M059J (cell line): ENCODE measurements at regions not wholly inside any gene's neighbourhood (a gene's known extent, or its start where the extent isn't known, plus 50 kb on each side); places are given as distances from the start of the nearest gene placed in this dataset.

Experiments
- DNase-seq: peaks from one replicate; pipeline ENCODE4 v3.0.0-alpha.2; 2012; ENCODE audit warnings: low read depth

DNA sequence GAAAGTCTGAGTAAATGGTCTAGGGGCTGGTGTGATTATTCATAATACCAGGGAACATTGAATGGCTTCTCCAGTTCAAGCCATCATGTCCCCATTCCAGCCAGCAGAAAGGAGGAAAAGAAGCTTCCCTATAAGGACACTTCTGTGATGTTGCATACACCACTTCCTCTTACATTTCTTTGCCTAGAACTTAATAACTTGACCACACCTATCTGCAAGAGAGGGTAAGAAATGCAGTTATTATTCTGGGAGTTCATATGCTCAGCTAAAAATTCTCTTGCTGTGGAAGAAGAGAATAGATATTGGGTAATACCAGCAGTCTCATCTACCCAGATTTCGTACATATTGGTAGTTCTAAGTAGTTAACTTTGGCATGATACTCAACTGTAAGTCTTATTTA, 166.1 kb downstream of the SLC28A3 start:
- no peak for DNase-seq

GRCh38 chr9:84177407-84177806, 163.2 kb downstream of the SLC28A3 start:
- no peak for DNase-seq

DNA sequence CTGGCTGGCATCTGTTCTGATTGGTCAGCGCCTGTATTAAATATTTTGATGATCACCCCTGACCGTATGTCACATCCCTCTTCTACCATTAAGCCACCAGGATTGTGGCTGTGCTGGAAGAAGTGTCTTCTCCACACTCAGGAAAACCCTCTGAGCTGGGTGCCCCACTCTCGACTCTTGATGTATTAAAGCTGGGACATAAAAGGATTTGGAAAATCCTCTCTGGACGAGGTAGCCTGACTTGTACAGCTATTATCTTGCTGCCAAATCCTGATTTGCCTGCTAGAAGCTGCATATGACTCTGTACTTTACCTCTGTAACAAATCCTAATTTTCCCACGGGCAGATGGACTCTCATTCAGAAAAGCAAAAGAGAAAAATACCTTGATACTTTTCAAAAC, 161.0 kb downstream of the SLC28A3 start:
- DNase-seq = no peak

DNA sequence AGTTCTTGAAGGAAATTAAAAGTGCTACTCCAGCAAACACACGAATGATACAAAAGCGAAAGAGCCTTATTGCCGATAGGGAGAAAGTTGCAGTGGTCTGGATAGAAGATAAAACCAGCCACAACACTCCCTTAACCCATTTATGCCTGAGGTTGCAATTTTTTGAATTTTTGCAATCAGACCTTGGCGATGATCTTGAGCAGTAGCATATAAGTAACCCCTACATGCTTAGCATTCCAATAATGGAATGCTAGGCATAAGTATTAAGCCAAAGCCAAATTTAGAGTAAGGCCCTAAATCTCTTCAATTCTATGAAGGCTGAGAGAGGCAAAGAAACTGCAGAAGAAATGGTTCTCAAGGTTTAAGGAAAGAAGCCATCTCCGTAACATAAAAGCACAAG, 153.5 kb downstream of the SLC28A3 start:
- DNase-seq = no peak

DNA sequence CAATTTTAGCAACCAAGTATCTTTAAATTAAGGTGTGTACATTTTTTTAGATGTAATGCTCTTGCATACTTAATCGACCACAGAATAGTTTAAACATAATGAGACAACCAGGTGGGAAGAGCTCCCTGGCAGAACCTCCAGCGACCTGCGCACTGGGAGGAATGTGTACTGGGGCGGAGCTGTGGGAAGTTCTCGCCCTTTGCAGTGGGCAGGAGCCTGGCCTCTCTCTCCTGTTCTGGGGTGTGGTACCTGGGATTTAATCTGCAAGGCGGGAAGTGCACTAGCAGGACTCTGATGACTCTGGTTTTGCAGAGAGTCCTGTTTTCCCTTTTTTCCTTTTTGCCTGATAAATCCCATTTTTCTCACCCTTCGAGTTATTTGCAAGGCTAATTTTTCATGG, 150.7 kb downstream of the SLC28A3 start:
- DNase-seq = no peak

- DNase-seq = no peak
Observed at GRCh38 chr9:84190411-84190810, 150.1 kb downstream of the SLC28A3 start.

DNA sequence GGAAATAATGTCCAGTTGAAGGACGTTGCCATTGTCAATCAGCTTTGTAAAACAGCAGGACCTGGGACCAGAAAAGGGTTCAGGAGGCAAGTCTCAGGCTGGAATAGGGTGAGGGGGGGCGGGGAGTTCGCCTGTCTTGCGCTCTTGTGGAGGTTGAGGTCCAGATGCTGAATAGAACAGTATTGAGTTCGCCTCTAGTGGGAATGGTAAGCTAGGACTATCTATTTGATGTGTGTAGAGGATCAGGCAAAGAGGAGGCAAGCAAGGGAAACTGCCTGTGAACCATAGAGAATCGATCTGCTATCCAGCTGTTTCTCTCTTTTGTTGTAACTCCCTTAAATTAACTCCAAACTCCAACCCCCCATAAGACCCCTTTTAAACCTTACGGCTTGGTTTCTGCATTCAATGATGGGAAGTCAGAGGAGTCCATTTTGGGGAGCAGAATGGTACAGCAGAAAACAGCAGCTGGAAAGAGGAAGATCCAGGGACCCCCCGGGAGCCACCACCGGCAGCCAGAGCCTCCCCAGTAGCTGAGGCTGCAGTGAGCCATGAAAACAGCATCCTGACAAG, 133.7 kb downstream of the SLC28A3 start:
- DNase-seq = no peak

- no peak for DNase-seq
Observed at GRCh38 chr9:84207491-84207951, 133.0 kb downstream of the SLC28A3 start.

DNA sequence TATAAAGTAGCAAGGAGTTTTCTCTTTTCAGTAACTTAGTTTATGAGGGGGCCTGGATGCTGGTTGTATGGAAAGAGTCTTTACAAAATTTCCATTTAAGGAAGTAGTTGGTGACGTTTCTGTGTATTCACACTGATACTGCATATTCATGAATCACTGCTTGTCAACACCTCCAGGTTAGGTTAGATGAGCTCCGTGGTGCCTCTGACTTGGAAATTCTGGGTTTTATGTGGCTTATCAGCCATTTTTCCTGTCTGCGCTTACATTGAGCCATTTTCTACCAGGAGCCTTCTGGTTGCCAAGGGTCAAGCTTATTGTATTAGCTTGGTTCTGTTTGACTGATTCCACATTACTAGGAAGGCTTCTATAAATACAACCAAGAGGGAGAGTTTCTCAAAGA, 128.3 kb downstream of the SLC28A3 start:
- DNase-seq = no peak

GRCh38 chr9:84212982-84213381, 127.6 kb downstream of the SLC28A3 start:
- no peak for DNase-seq

DNA sequence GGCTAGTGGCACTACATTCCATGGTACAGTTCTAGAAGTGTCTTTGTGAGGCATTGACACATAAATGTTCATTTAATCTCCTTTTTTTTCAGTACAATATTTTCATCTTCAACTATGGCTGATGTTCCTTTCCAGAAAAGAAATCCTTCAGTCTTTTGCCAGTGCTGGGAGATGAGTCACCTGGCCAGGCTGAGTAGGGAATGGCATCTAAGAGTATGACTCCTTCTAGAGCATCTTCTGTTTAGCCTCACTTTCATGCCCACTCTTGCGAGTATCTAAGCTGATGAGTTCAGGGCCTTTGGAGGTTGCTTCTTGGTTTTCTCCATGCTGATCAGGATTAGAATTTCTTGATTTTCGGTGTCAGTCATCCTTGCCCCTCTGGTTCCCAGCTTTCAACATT, 124.4 kb downstream of the SLC28A3 start:
- peak; percentile 43 for DNase-seq

- no peak for DNase-seq
Observed at GRCh38 chr9:84218322-84218721, 122.2 kb downstream of the SLC28A3 start.

- no peak for DNase-seq
Observed at GRCh38 chr9:84224246-84224645, 116.3 kb downstream of the SLC28A3 start.
